ENCODE measurements at regions not wholly inside any gene's neighbourhood (a gene's known extent, or its start where the extent isn't known, plus 50 kb on each side); places are given as distances from the start of the nearest gene placed in this dataset.

DNA sequence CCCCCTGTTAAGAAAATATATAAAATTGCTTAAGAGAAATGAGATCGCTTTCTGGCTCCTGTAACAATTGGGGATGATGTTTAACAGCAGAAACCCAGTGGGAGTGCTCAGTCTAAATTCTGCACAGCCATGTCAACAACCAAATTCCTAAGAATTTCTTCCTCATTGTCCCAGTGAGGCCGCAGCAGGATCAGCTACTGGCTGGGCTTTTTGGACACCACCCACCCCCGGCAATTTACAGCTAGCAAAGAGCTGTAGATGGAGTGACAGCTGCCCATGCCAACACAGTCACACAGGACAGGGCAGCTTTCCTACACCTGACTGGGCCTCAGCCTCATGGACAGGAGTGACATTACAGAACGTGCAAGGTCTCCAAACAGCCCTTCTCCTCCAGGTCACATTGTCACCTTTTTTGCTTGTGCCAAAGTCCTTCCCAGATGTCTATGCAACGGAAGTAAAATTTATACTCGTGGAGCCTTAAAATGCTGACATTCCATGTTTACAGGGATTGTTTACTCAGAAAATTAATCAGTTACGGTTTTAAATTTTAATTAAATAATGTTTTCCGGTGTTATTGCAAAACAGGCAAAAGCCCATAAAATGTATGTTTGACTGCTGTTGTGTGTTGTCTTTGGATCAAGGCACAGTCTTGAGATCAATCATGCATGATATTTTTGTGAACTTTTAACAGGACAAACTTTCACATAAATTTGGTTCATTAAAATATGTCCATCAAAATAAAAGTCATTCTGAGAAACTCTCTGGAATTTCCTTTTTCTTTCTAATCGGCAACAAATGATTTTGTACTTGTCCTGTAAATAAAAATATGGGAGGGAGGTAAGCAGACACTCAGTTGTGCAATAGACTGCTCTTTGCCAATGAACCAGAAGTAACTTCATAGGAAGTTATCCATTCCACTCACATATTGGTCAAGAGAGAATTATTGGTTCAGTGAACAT lies 943.2 kb downstream of the MCTP2 start:
- TF ChIP-seq YY1 (IDR thresholded peaks at IDR 0.05; ENCODE audit: insufficient read depth, insufficient read length) (no peak), SUZ12 (IDR thresholded peaks at IDR 0.05; ENCODE audit: extremely low read depth, insufficient read depth, insufficient read length) (no peak)
